ENCODE measurements at regions not wholly inside any gene's neighbourhood (a gene's known extent, or its start where the extent isn't known, plus 50 kb on each side); places are given as distances from the start of the nearest gene placed in this dataset.

DNA sequence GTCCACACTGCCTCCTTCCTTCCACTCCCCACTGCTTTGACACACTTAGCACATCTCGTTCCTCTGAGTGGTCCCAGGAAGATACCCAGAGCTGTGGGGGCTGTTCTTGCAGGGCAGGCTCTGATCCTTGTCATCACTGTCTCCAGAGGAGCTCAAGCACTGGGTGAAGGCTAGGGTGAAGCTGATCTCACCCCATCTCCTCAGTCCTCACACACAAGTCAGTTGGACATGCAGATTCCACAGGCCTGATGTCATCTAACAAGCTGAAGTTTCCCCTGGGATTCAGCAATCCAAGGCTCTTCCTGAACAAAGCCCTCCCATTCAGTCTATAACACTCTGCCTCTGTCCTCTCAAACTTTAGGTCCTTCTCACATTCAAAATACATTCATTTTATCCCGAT is 90.6 kb upstream of the RAB6C start:
- TF ChIP-seq, protein P1, sequence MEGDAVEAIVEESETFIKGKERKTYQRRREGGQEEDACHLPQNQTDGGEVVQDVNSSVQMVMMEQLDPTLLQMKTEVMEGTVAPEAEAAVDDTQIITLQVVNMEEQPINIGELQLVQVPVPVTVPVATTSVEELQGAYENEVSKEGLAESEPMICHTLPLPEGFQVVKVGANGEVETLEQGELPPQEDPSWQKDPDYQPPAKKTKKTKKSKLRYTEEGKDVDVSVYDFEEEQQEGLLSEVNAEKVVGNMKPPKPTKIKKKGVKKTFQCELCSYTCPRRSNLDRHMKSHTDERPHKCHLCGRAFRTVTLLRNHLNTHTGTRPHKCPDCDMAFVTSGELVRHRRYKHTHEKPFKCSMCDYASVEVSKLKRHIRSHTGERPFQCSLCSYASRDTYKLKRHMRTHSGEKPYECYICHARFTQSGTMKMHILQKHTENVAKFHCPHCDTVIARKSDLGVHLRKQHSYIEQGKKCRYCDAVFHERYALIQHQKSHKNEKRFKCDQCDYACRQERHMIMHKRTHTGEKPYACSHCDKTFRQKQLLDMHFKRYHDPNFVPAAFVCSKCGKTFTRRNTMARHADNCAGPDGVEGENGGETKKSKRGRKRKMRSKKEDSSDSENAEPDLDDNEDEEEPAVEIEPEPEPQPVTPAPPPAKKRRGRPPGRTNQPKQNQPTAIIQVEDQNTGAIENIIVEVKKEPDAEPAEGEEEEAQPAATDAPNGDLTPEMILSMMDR (IDR thresholded peaks at IDR 0.05) = no peak
- TF ChIP-seq POLR2A (IDR thresholded peaks at IDR 0.05) = no peak

Measured in ovary (tissue), 3 donors.